Transverse colon (tissue), 3 donors: ENCODE measurements at regions not wholly inside any gene's neighbourhood (a gene's known extent, or its start where the extent isn't known, plus 50 kb on each side); places are given as distances from the start of the nearest gene placed in this dataset.

Source experiments
- EP300 ChIP-seq: sonication (generic); formaldehyde crosslinking; IDR thresholded peaks from one replicate; pipeline ENCODE4 v1.6.1; 2017; ENCODE audit warnings: antibody characterized with exemption, low read depth
- POLR2A ChIP-seq: fragments of 450-650 bp; IDR thresholded peaks from one replicate; pipeline ENCODE4 v1.6.1; 2016; ENCODE audit warnings: antibody characterized with exemption, mild to moderate bottlenecking, moderate library complexity
- TF ChIP-seq, protein P1 (sequence below), 5 experiments: fragments of 200-600 bp in 3 of 5; fragments of 450-650 bp in 2 of 5; sonication (generic) in 3 of 5; IDR thresholded peaks; 1 replicate in 2 of 5; 2 replicates in 3 of 5; pipeline ENCODE4 v1.5.1; 2016 to 2017; ENCODE audit warnings: antibody characterized with exemption in 5 of 5, inconsistent platforms in 3 of 5, mild to moderate bottlenecking in 2 of 5, moderate library complexity in 1 of 5

DNA sequence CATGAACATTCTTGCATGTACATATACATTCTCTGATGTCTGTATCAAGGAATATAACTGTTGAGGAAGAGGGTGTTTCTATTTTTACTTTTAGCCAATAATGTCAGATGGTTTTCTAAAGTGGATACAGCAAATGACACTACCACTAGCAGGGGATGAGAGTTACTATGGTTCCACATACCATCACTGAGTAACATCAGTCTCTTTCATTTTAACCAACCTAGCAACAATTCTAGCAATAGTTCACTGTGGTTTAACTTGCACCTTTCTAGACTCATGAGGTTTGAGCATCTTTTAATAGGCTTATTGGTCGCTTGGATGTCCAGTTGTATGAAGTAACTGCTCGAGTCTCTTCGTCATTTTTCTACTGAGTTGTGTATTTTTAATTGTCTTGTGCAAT lies 68.5 kb upstream of the ZNF746 start:
- TF ChIP-seq POLR2A (no peak), EP300 (no peak)
- TF ChIP-seq, protein P1, sequence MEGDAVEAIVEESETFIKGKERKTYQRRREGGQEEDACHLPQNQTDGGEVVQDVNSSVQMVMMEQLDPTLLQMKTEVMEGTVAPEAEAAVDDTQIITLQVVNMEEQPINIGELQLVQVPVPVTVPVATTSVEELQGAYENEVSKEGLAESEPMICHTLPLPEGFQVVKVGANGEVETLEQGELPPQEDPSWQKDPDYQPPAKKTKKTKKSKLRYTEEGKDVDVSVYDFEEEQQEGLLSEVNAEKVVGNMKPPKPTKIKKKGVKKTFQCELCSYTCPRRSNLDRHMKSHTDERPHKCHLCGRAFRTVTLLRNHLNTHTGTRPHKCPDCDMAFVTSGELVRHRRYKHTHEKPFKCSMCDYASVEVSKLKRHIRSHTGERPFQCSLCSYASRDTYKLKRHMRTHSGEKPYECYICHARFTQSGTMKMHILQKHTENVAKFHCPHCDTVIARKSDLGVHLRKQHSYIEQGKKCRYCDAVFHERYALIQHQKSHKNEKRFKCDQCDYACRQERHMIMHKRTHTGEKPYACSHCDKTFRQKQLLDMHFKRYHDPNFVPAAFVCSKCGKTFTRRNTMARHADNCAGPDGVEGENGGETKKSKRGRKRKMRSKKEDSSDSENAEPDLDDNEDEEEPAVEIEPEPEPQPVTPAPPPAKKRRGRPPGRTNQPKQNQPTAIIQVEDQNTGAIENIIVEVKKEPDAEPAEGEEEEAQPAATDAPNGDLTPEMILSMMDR (IDR thresholded peaks at IDR 0.05), result no peak
